ENCODE measurements at regions not wholly inside any gene's neighbourhood (a gene's known extent, or its start where the extent isn't known, plus 50 kb on each side); places are given as distances from the start of the nearest gene placed in this dataset.

DNA sequence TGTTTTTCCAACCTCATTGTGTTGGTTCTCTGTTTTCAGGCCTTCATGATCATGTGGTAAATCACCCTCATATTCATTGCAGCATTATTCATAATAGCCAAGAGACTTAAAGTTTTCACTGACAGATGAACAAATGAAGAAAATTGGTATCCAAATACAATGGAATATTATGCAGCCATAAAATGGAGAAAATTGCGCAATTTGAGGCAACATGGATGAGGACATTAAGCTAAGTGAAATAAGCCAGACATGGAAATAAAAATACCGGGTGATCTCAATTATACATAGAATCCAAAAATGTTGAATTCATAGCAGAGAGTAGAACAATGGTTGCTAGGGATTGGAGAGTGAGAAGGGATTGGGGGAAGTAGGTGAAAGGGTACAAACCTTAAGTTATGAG is 491.9 kb upstream of the KCNMB2 start:
- TF ChIP-seq POLR2A (IDR thresholded peaks at IDR 0.05; ENCODE audit: low read depth, low read length) (no peak), POLR2AphosphoS5 (IDR thresholded peaks at IDR 0.05; ENCODE audit: low read depth, low read length) (no peak)
